BJ (cell line): ENCODE measurements at regions not wholly inside any gene's neighbourhood (a gene's known extent, or its start where the extent isn't known, plus 50 kb on each side); places are given as distances from the start of the nearest gene placed in this dataset.

Source experiments
- CTCF ChIA-PET: fragments of 350-600 bp; formaldehyde crosslinking; extraction: SDS; loops from one replicate; lab custom pipeline; 2021; ENCODE audit warnings: antibody characterized with exemption, inconsistent platforms; lab: Yijun Ruan, JAX
- POLR2A ChIA-PET: fragments of 300-600 bp; sonication (Branson Sonifier 250); formaldehyde crosslinking; extraction: SDS; loops from one replicate; lab custom pipeline; 2021; ENCODE audit warnings: antibody characterized with exemption; lab: Charles Lee
- DNase-seq: peaks from one replicate; pipeline ENCODE4 v3.0.0-alpha.2; 2011; ENCODE audit warnings: low read depth
- H3K27me3 ChIP-seq: 2 replicates; pipeline ENCODE4 v1.6.0; 2011; ENCODE audit warnings: low read length; ENCODE audit not compliant: control insufficient read depth, insufficient read depth
- H3K36me3 ChIP-seq: 2 replicates; pipeline ENCODE4 v1.5.1; 2011; ENCODE audit warnings: low read length; ENCODE audit not compliant: control insufficient read depth, insufficient read depth
- H3K4me3 ChIP-seq: 2 replicates; pipeline ENCODE4 v1.5.1; 2011; ENCODE audit warnings: low read depth, mild to moderate bottlenecking, control low read depth, low read length
- CTCF ChIP-seq: IDR thresholded peaks from 2 replicates; pipeline ENCODE4 v1.5.1; 2011; ENCODE audit warnings: low read depth, mild to moderate bottlenecking, control low read depth, inconsistent platforms, low read length, moderate library complexity; ENCODE audit not compliant: insufficient read depth

- Histone ChIP-seq H3K27me3 (no peaks in the 10 kb centered on the region), H3K4me3 (no peak overlapping the region), H3K36me3 (no peaks in the 10 kb centered on the region)
- no peak for DNase-seq
- TF ChIP-seq CTCF: no peak
- ChIA-PET POLR2A (no interaction called here), CTCF (no interaction called here)
Observed at GRCh38 chr2:52929412-52929811, 838.2 kb upstream of the CHAC2 start.

- DNase-seq: no peak
- TF ChIP-seq CTCF: no peak
- CTCF ChIA-PET: no interaction called here
- Histone ChIP-seq H3K27me3 (no peaks in the 10 kb centered on the region), H3K4me3 (no peak overlapping the region), H3K36me3 (no peaks in the 10 kb centered on the region)
- POLR2A ChIA-PET: no interaction called here
Observed at GRCh38 chr2:52919673-52920072, 847.9 kb upstream of the CHAC2 start.

GRCh38 chr2:52918551-52918950, 849.1 kb upstream of the CHAC2 start:
- DNase-seq: no peak
- Histone ChIP-seq H3K36me3 (no peaks in the 10 kb centered on the region), H3K27me3 (no peaks in the 10 kb centered on the region), H3K4me3 (no peak overlapping the region)
- TF ChIP-seq CTCF: no peak
- CTCF ChIA-PET: no interaction called here
- POLR2A ChIA-PET: no interaction called here

GRCh38 chr2:52916981-52917380, 850.6 kb upstream of the CHAC2 start:
- Histone ChIP-seq H3K4me3 (no peak overlapping the region), H3K27me3 (no peaks in the 10 kb centered on the region), H3K36me3 (no peaks in the 10 kb centered on the region)
- CTCF ChIA-PET: no interaction called here
- no peak for DNase-seq
- no peak for TF ChIP-seq CTCF
- POLR2A ChIA-PET: no interaction called here

- ChIA-PET CTCF (no interaction called here), POLR2A (no interaction called here)
- no peak for TF ChIP-seq CTCF
- H3K27me3 ChIP-seq: no peaks in the 10 kb centered on the region
- H3K36me3 ChIP-seq: no peaks in the 10 kb centered on the region
- H3K4me3 ChIP-seq: no peak overlapping the region
- DNase-seq: no peak
Observed at GRCh38 chr2:52904355-52904891, 863.2 kb upstream of the CHAC2 start.
